GM23248 (cell line): ENCODE measurements at regions not wholly inside any gene's neighbourhood (a gene's known extent, or its start where the extent isn't known, plus 50 kb on each side); places are given as distances from the start of the nearest gene placed in this dataset.
A peak's percentile ranks its signal among the peaks of the same experiment; 100 is the strongest.

Experiments
- DNase-seq: peaks from one replicate; pipeline ENCODE4 v3.0.0-alpha.2; 2015
- H2AFZ ChIP-seq: fragments of 200-600 bp; sonication (generic); 2 replicates; pipeline ENCODE4 v1.6.1; 2016; ENCODE audit warnings: antibody characterized with exemption
- H3F3A ChIP-seq: fragments of 200-600 bp; sonication (generic); 2 replicates; pipeline ENCODE4 v1.6.1; 2016; ENCODE audit warnings: mild to moderate bottlenecking, antibody characterized with exemption, mixed run types; ENCODE audit not compliant: insufficient read depth
- H3K27ac ChIP-seq: fragments of 200-600 bp; sonication (generic); 2 replicates; pipeline ENCODE4 v1.5.1; 2016; ENCODE audit warnings: mild to moderate bottlenecking
- H3K27me3 ChIP-seq: fragments of 200-600 bp; sonication (generic); replicated peaks from 2 replicates; pipeline ENCODE4 v1.6.1; 2016; ENCODE audit warnings: mild to moderate bottlenecking; ENCODE audit not compliant: insufficient read depth
- H3K36me3 ChIP-seq: fragments of 200-600 bp; sonication (generic); 2 replicates; pipeline ENCODE4 v1.6.1; 2016; ENCODE audit warnings: low read depth, mild to moderate bottlenecking
- H3K4me1 ChIP-seq: fragments of 200-600 bp; sonication (generic); 2 replicates; pipeline ENCODE4 v1.6.1; 2016; ENCODE audit warnings: mild to moderate bottlenecking; ENCODE audit not compliant: insufficient read depth
- H3K4me2 ChIP-seq: fragments of 200-600 bp; sonication (generic); one replicate; pipeline ENCODE4 v1.6.1; 2016; ENCODE audit warnings: mild to moderate bottlenecking; ENCODE audit not compliant: unreplicated experiment
- H3K4me3 ChIP-seq: fragments of 200-600 bp; sonication (generic); 2 replicates; pipeline ENCODE4 v1.5.1; 2016; ENCODE audit warnings: mild to moderate bottlenecking
- H3K79me2 ChIP-seq: fragments of 200-600 bp; sonication (generic); 2 replicates; pipeline ENCODE4 v1.6.1; 2016; ENCODE audit warnings: mild to moderate bottlenecking; ENCODE audit not compliant: insufficient read depth
- H3K9ac ChIP-seq: fragments of 200-600 bp; sonication (generic); 2 replicates; pipeline ENCODE4 v1.6.1; 2016; ENCODE audit warnings: mild to moderate bottlenecking
- H3K9me2 ChIP-seq: fragments of 200-600 bp; sonication (generic); 2 replicates; pipeline ENCODE4 v1.6.1; 2016; ENCODE audit warnings: mixed run types, mild to moderate bottlenecking, moderate library complexity; ENCODE audit not compliant: insufficient read depth
- H3K9me3 ChIP-seq: fragments of 200-600 bp; sonication (generic); one replicate; pipeline ENCODE4 v1.6.1; 2017; ENCODE audit warnings: low read depth
- H4K20me1 ChIP-seq: fragments of 200-600 bp; sonication (generic); 2 replicates; pipeline ENCODE4 v1.6.0; 2016; ENCODE audit not compliant: insufficient read depth
- EZH2 ChIP-seq: fragments of 200-600 bp; sonication (generic); IDR thresholded peaks from 2 replicates; pipeline ENCODE4 v1.6.1; 2018; ENCODE audit warnings: antibody characterized with exemption, mild to moderate bottlenecking; ENCODE audit not compliant: insufficient read depth, poor library complexity, severe bottlenecking
- EZH2phosphoT487 ChIP-seq: fragments of 200-600 bp; sonication (generic); IDR thresholded peaks from 2 replicates; pipeline ENCODE4 v1.6.1; 2018; ENCODE audit warnings: antibody characterized with exemption, moderate library complexity, mild to moderate bottlenecking, low read depth; ENCODE audit not compliant: insufficient read depth
- WGBS, 2 experiments: methylation state at CpG; one replicate each; pipeline ENCODE4 v1.1.6; 2015 to 2017; ENCODE audit warnings: low lambda C conversion rate in 2 of 2, low coverage in 1 of 2; ENCODE audit errors: missing lambda C conversion rate in 2 of 2; 5-methylcytosine and 5-hydroxymethylcytosine counted together
- in situ Hi-C: fragments of 300-500 bp; cut with MboI; formaldehyde crosslinking; loops from 2 replicates; pipeline ENCODE4 v1.15.0; 2020

DNA sequence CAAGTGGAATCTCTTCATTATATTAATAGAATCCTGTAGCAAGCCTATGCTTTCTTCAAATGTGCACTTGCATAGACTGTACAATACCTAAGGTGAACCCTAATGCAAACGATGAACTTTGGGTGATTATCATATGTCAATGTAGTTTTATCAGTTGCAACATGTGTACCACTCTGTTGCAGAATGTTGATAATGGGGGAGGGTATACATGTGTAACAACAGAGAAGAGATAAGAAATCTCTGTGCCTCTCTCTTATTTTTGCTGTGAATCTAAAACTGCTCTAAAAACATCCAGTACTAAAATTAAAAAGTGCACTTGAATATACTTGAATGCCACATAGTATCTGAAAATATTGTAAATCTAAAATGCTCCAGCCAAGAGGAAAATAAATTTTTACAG is 820.8 kb upstream of the MIR17HG start:
- H3K27ac ChIP-seq, result no peak overlapping the region
- no peak for TF ChIP-seq EZH2phosphoT487
- no peak for TF ChIP-seq EZH2
- no peaks in the 10 kb centered on the region for H3K36me3 ChIP-seq
- H3K9ac ChIP-seq, result no peak overlapping the region
- H3K79me2 ChIP-seq, result no peaks in the 10 kb centered on the region
- in situ Hi-C loops, result no loop called here
- H3F3A ChIP-seq, result no peaks in the 10 kb centered on the region
- no peak overlapping the region for H3K4me3 ChIP-seq
- H3K4me1 ChIP-seq, result no peaks in the 10 kb centered on the region
- H3K27me3 ChIP-seq, result no peaks in the 10 kb centered on the region
- no peaks in the 10 kb centered on the region for H3K9me3 ChIP-seq
- H3K9me2 ChIP-seq, result no peaks in the 10 kb centered on the region
- H4K20me1 ChIP-seq, result no peaks in the 10 kb centered on the region
- 72 to 89% methylated on average over 1 of the region's 1 CpG for WGBS, 2 experiments
- no peak for DNase-seq
- H3K4me2 ChIP-seq, result no peak overlapping the region
- H2AFZ ChIP-seq, result peak overlapping the region; percentile 13; the same call in 1 of the 2 replicates

DNA sequence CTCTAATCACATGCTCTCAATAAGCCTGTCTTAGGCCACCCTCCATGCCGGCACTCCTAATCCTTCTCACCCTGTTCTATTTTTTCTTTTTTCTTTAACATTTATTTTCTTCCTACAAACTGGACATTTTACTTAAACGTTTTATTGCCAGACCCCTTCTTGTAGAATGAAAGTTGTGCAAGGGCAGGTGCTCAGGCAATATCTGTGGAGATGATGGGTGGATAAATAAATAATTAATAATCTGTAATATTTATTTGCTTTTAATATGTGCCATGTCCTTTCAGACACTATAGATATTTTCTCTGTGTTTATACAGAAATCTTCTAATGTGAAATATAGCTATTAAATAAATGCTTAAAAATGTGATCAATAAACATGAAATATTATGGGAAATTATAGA is 815.7 kb upstream of the MIR17HG start:
- H3K36me3 ChIP-seq, result no peaks in the 10 kb centered on the region
- DNase-seq, result no peak
- no peaks in the 10 kb centered on the region for H3K9me3 ChIP-seq
- no peak for TF ChIP-seq EZH2
- TF ChIP-seq EZH2phosphoT487, result no peak
- no peak overlapping the region for H3K9ac ChIP-seq
- 50 to 54% methylated on average over 2 of the region's 2 CpGs for WGBS, 2 experiments
- peaks cover 3% of the 10 kb centered on the region; the same call in 1 of the 2 replicates for H3K9me2 ChIP-seq
- H3K27me3 ChIP-seq, result no peaks in the 10 kb centered on the region
- H3K4me1 ChIP-seq, result peaks cover 8% of the 10 kb centered on the region; the same call in 1 of the 2 replicates
- no peak overlapping the region for H3K4me2 ChIP-seq
- in situ Hi-C loops, result no loop called here
- no peak overlapping the region for H3K4me3 ChIP-seq
- no peak overlapping the region for H3K27ac ChIP-seq
- no peak overlapping the region for H2AFZ ChIP-seq
- H4K20me1 ChIP-seq, result no peaks in the 10 kb centered on the region
- H3K79me2 ChIP-seq, result no peaks in the 10 kb centered on the region
- H3F3A ChIP-seq, result no peaks in the 10 kb centered on the region

DNA sequence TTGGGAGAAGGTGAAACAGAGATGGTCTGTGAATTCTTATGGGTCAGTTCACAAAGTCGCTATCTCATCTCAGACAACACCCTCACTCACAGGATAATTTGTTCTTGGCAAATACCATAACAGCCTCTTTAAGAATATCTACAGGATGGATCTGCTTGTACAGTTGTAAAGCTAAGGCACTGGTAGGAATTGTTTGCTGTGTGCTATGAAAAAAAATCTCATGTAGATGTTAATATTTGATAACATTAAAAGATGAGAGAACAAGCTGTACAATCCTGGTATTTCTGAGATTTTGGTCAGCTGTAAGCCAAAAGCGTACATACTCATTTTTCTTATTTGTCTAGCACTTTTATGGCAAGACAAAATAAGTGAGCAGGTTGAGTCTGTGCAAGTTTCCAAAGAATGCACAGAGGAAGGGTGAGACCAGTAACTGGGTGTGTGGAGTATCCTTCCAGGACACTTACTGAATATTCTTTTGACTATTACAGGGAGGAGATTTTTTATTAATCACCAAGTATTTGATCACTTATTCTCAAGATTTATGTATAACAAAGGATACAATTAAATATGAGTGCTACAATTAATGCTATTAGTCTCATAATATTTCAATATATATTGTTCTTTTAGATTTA is 814.5 kb upstream of the MIR17HG start:
- in situ Hi-C loops, result no loop called here
- TF ChIP-seq EZH2 (no peak), EZH2phosphoT487 (no peak)
- H3K4me3 ChIP-seq, result no peak overlapping the region
- H3K27ac ChIP-seq, result no peak overlapping the region
- H3F3A ChIP-seq, result no peaks in the 10 kb centered on the region
- peak overlapping the region; percentile 21; the same call in 1 of the 2 replicates for H2AFZ ChIP-seq
- no peaks in the 10 kb centered on the region for H3K9me3 ChIP-seq
- H3K79me2 ChIP-seq, result no peaks in the 10 kb centered on the region
- peaks cover 3% of the 10 kb centered on the region; the same call in 1 of the 2 replicates for H3K9me2 ChIP-seq
- H4K20me1 ChIP-seq, result no peaks in the 10 kb centered on the region
- H3K4me2 ChIP-seq, result no peak overlapping the region
- no peaks in the 10 kb centered on the region for H3K36me3 ChIP-seq
- DNase-seq, result no peak
- peaks cover 8% of the 10 kb centered on the region; the same call in 1 of the 2 replicates for H3K4me1 ChIP-seq
- no peaks in the 10 kb centered on the region for H3K27me3 ChIP-seq
- no peak overlapping the region for H3K9ac ChIP-seq
- 62 to 71% methylated on average over 2 of the region's 2 CpGs for WGBS, 2 experiments

DNA sequence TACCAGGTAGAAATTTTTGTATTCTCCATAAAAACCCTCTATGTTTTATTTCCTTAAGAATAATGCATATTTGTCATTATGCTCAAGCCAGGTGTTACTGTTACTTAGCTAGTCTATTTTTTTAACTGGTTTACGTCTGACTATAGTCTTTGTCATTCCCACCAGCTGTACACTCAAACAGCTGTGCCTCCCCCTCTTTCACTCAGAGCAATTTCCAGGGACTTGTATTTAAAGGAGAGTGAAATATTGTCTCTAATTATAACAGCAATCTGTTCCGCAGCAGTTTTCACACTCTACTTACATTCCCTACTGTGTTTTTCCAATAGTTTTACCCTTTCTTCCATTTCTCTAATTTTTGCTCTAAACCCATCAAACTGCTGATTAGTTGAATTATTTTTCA is 813.6 kb upstream of the MIR17HG start:
- Histone ChIP-seq H4K20me1 (no peaks in the 10 kb centered on the region), H2AFZ (no peak overlapping the region), H3K79me2 (no peaks in the 10 kb centered on the region), H3K9me2 (peaks cover 3% of the 10 kb centered on the region; the same call in 1 of the 2 replicates), H3K36me3 (no peaks in the 10 kb centered on the region), H3K9me3 (no peaks in the 10 kb centered on the region), H3K27ac (no peak overlapping the region), H3K9ac (no peak overlapping the region), H3K27me3 (no peaks in the 10 kb centered on the region), H3K4me3 (no peak overlapping the region), H3K4me2 (no peak overlapping the region), H3K4me1 (peaks cover 8% of the 10 kb centered on the region; the same call in 1 of the 2 replicates), H3F3A (no peaks in the 10 kb centered on the region)
- DNase-seq, result no peak
- 72 to 75% methylated on average over 2 of the region's 2 CpGs for WGBS, 2 experiments
- TF ChIP-seq EZH2 (no peak), EZH2phosphoT487 (no peak)
- in situ Hi-C loops, result no loop called here
